ENCODE measurements at regions not wholly inside any gene's neighbourhood (a gene's known extent, or its start where the extent isn't known, plus 50 kb on each side); places are given as distances from the start of the nearest gene placed in this dataset.

DNA sequence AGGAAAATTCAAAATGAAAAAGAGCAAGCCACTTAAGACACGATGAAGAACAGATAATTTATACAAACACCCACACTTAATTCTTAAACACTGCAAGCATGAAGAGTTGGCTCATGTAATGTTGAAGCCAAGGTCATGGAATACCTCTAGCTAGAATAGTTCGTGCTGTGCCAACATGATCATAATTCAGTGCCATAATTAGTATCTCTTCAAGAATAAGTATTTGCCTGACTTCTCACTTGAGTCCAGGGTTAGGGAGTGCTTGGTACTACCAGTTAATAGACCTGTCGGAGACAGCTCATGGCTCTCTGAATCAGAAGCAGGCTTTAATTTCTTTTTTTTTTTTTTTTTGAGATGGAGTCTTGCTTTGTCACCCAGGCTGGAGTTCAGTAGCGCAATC, 206.3 kb downstream of the UNC5CL start:
- DNase-seq (ENCODE audit: low spot score), result no peak

DNA sequence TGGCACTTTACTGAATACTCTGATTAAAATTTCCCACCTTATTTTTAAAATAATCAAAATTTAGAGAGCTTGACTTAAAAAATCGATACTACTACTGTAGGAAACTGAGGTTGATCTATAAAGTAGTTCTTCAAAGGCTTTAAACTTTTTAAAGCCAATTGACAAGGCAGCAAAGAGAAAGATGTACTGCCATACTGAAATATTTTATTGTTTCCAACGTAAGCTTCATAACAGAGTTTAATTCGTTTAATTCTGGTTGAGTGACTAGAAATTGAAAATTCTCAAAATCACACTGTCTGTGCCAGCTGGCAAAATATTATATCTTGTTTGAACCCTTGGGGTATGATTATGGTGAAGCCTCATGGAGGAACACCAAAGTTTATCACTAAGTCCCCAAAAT, 207.6 kb downstream of the UNC5CL start:
- no peak for DNase-seq (ENCODE audit: low spot score)

GRCh38 chr6:40825102-40825501, 213.9 kb downstream of the UNC5CL start:
- DNase-seq (ENCODE audit: low spot score), result no peak

- DNase-seq (ENCODE audit: low spot score), result peak; percentile 23
These were observed 214.8 kb downstream of the UNC5CL start for GRCh38 chr6:40823917-40824891.

GRCh38 chr6:40822619-40823018, 216.4 kb downstream of the UNC5CL start:
- DNase-seq (ENCODE audit: low spot score), result no peak

DNA sequence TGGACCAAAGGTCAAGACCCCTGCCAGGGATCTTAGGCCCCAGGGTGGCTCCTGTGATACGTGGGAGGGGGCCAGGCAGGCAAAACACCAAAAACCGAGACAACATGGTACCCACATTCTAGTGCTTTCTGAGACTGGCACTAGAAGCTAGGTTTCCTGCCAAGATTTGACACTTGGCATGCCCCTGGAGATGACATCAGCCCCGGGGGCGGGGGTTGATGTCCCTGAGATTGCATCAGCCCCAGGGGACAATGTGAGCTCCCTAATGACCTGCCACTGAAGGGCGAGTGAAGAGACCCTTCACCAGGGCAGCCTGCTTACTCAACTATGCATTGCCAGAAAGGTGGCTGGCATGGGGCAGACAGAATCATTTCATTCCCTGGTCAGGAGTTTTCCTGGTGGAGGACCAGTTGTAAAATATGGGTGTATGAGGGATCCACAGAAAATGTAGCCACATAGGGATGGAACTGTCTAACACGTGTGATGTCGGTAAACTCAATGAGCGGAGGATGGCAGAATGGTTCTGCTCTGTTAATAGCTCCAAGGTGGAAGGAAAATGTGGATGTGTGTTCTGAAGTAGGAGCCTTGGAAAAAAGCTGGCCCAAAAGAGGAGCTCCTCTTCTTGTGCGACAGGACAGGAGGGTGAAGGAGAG, 219.7 kb downstream of the UNC5CL start:
- DNase-seq (ENCODE audit: low spot score), result no peak

DNA sequence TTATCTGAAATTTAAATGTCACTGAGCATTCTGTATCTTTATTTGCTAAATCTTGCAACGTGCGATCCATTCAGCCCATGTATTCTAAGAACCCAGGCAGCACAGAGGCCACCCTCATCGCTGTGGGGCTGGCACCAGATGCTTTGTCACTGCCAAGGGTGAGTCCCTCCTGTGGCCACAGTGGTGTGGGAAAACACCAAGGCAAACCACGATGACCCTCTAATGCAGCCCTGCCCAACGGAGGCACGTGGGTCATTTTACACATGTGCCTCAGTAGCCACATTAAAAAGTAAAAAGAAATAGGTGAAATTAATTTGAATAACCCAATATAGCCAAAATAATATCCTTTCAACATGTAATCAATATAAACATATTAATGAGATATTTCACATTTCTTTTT, 221.7 kb downstream of the UNC5CL start:
- DNase-seq (ENCODE audit: low spot score), result no peak

- DNase-seq (ENCODE audit: low spot score), result no peak
These were observed 222.4 kb downstream of the UNC5CL start for GRCh38 chr6:40816601-40817000.

GRCh38 chr6:40815731-40816130, 223.3 kb downstream of the UNC5CL start:
- DNase-seq (ENCODE audit: low spot score), result no peak

- peak; percentile 15 for DNase-seq (ENCODE audit: low spot score)
These were observed 223.0 kb upstream of the LRFN2 start for GRCh38 chr6:40810171-40810570.

- DNase-seq (ENCODE audit: low spot score), result no peak
These were observed 222.5 kb upstream of the LRFN2 start for GRCh38 chr6:40809627-40810026.

- peak; percentile 15 for DNase-seq (ENCODE audit: low spot score)
These were observed 220.3 kb upstream of the LRFN2 start for GRCh38 chr6:40807484-40807883.

DNA sequence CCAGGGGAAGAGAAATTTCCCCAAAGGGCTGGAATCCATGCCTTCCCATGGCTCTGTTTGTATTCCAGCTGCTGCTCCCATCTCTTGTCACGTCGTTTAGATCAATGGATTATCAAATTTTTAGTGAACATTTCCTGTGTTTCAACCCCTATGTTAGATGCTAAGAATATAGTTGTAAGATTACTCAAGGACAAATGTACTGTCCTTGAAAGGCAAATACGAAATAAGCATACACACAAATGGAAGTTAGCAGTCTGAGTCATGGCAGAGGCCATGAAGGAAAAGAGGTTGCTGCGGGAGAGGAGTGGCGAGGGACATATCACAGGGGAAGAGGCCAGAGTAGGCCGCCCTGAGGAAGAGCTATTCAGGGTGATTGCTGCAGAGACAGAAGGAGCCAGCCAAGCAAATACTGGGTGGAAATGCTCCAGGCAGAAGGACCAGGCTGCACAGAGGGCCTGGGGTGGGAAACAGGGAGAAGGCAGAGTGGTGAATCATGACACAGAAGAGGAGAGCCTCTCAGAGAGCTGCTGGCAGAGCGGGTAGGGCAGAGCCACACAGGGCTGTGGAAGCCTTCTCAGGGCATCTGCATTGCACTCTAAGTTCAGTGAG, 219.2 kb upstream of the LRFN2 start:
- DNase-seq (ENCODE audit: low spot score), result no peak

- no peak for DNase-seq (ENCODE audit: low spot score)
These were observed 218.2 kb upstream of the LRFN2 start for GRCh38 chr6:40805336-40805735.

- no peak for DNase-seq (ENCODE audit: low spot score)
These were observed 217.7 kb upstream of the LRFN2 start for GRCh38 chr6:40804905-40805304.

DNA sequence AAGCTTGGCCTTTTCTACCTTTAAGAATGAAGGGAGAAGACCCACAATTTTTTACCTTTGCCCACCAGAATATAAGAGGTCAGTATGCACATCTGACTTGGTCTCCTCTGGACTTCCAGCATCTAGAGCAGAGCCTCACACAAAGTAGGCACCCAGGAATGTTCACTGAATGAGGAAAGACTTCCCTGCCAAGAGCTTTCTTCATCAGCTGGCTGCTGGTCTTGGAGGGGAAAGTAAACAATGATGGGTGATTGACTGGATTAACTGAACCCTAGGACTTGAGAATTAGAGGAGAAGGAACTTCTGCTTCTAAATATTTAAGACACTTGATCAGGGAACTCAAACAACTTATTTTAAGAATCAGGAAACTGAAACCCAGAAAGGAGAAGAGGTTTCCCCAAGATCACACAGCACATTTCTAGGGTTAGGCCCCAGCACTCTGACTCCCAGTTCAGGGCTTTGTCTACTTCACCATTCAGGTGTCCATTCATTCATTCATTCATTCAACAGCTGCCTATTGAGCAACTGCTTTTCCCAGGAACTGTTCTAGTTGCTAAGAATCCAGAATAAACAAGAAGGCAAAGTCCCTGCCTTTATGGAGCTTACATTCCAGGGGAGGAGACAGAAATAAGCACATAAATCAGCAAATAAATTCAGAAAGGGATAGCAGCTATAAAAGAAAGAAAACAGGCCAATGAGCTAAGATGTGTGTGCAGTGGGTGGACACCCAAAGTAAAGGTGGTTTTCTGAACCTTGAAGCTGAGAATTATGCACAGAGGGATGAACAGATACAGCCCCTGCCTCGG, 216.9 kb upstream of the LRFN2 start:
- DNase-seq (ENCODE audit: low spot score), result no peak

GRCh38 chr6:40802481-40802880, 215.3 kb upstream of the LRFN2 start:
- no peak for DNase-seq (ENCODE audit: low spot score)

DNA sequence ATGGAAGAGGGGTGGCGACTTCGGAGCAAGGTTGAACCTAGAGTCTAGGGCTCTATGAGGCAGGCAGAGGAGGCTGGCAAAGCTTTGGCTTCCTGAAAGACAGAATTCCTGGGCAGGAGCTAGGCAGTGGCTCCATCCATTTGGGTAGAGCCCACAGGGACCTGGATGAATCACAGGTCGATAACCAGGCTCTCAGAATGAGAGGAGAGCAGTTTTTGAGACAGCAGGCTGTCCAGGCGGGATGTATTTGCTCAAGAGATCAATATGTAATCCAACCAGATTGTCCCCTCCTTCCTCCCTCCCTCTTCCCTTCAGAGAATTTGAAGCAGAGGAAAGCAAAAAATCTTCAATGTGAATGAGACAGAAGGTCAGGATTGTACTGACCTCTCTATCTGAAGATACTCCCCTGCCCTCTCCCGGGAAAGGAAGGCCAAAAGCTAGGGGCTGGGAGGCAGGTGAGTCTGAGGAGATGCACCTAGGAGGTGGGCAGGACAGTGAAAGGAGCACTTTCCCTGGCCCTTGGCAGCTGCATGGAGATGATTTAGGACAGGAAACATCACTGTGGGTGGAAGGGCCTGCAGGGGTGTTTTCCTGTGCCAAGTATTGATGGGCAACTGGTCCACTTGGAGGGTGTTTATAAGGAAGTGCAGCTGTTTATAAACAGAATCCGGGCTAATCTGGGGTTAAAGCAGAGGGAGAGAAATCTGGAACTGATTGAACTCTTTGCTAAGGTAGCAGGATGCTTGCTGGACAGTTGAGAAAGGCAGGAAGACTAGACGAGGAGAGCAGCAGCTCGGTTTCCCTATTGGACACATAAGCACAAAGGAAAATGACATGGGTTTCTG, 212.4 kb upstream of the LRFN2 start:
- no peak for DNase-seq (ENCODE audit: low spot score)

- DNase-seq (ENCODE audit: low spot score), result no peak
These were observed 211.1 kb upstream of the LRFN2 start for GRCh38 chr6:40798069-40798770.

Measured in LoVo (cell line).